Right kidney (tissue), 1 donor: ENCODE measurements at regions not wholly inside any gene's neighbourhood (a gene's known extent, or its start where the extent isn't known, plus 50 kb on each side); places are given as distances from the start of the nearest gene placed in this dataset.
"Not testable (repeated sequence)": the region's sequence is repeated elsewhere in the genome, so short reads cannot be mapped to it uniquely, and the experiment has no call there.

Experiments used
- DNase-seq: peaks from one replicate; pipeline ENCODE4 v3.0.0-alpha.2; 2016

DNA sequence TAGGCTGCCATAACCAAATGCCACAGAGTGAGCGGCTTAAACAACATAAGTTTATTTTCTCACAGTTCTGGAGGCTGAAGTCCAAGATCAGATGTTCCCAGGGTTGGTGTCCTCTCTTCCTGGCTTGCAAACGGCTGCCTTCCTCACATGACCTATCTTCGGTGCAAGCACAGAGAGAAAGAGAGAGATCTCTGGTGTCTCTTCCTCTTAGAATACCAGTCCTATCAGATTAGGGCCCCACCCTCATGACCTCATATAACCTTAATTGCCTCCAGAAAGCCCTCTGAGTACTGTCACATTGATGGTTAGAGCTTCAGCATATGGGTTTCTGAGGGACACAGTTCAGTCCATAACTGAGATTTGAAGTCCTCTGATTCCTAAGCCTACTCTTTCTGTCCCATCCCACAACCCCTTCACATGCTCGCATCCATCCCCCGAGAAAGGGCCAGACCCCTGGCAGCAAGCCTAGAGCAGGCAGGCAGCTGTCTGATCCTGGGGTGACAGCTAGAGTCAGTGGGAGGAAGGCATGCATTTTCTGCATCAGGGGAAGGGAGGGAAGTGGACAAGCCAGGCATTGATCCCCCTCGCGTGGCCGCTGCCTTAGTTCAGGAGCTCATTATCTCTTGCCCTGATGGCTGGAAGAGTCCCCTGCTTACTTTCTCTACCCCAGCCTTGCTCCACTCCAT is 114.1 kb downstream of the FAR1 start:
- no peak for DNase-seq

DNA sequence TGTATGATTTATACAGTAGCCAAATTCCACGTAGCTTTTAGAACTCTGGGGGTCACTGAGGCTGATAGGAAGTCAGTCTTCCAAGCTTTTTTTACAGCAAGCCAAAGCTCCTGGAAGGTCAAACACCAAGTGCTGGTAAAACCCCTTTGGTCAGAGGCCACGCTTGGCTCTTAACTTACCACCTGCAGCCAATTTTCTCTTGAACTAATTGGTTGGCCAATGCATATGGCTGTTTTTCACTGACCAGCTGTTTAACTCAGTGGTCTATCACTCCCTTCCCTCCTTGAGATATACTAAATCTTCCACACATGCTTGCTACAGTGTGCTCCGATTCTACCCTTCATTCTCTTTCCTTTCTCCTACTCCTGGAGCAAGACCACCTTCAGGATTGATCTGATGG is 116.0 kb downstream of the FAR1 start:
- DNase-seq: no peak

DNA sequence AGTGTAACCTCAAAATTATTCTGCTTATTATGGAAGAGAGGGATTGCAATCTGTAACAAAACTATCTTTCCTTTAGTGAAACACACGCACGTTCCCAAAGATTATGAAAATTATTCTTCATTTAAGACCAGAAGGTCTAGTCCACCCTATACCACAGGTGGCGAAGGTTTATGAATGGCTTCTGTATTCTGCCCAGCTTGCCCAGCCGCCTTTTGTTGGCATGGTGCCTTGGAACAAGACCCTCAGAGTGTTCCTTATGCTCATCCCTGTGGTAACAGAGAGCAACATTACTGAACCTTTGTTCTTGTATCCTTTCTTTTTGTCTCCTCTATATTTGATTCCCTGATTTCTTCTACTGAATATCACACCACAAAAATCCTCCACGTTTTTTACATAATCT is 116.4 kb downstream of the FAR1 start:
- DNase-seq: no peak

DNA sequence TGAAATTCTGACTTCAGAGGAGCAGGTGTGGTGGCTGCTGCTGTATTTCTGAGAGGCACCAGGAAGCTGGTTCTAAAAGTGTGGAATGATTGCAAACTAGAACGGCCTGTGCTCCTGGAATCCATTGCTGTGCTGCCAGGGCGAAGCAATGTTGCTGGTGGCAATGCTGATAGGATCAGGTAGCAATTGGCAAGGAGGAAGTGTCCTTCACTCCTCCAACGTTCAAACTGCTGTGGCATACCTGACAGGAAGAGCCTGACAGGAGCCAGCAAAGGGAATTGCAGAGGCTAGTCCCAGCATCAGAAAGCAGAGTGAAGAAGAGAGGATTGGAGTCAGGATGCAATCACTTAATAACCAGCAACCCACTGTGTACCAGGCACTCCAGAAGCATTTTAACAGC is 118.2 kb downstream of the FAR1 start:
- DNase-seq: no peak

DNA sequence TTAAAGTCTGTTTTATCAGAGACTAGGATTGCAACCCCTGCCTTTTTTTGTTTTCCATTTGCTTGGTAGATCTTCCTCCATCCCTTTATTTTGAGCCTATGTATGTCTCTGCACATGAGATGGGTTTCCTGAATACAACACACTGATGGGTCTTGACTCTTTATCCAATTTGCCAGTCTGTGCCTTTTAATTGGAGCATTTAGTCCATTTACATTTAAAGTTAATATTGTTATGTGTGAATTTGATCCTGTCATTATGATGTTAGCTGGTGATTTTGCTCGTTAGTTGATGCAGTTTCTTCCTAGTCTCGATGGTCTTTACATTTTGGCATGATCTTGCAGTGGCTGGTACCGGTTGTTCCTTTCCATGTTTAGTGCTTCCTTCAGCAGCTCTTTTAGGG is 129.1 kb downstream of the FAR1 start:
- DNase-seq: not testable (repeated sequence)

DNA sequence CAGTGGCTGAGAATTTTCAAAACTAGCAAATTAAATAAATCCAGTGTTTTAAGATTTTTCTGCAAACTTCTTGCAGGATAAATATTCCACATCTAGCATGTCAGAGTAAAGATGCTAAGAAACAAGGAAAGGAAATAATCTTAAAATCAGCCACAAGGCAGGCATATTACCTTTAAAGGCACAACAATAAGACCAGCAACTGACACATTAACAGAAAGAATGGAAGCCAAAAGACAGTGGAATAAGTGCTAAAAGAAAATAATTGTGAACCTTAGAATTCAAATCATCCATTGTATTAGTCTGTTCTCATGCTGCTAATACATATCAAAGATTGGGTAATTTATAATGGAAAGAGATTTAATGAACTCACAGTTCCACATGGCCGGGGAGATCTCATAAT is 132.4 kb downstream of the FAR1 start:
- DNase-seq: no peak

DNA sequence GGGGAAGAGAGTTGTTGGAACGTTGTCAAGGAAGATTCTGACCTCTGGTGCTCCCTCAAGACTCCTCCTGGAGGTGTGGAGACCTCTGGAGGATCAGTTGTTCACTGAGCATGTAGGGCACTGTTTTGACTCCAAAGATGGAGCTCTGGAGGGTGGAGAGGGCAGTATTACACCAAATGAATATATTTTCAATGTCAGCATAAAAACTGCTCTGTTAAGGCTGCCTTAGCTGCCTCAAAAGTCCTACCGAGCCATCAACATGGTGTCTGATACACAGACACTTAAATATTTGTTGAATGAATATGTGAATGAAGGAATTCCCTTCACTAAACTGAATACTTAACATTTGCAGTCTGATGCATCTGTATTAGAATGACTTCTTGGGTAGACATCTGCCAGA is 144.2 kb upstream of the SPON1 start:
- DNase-seq: no peak

DNA sequence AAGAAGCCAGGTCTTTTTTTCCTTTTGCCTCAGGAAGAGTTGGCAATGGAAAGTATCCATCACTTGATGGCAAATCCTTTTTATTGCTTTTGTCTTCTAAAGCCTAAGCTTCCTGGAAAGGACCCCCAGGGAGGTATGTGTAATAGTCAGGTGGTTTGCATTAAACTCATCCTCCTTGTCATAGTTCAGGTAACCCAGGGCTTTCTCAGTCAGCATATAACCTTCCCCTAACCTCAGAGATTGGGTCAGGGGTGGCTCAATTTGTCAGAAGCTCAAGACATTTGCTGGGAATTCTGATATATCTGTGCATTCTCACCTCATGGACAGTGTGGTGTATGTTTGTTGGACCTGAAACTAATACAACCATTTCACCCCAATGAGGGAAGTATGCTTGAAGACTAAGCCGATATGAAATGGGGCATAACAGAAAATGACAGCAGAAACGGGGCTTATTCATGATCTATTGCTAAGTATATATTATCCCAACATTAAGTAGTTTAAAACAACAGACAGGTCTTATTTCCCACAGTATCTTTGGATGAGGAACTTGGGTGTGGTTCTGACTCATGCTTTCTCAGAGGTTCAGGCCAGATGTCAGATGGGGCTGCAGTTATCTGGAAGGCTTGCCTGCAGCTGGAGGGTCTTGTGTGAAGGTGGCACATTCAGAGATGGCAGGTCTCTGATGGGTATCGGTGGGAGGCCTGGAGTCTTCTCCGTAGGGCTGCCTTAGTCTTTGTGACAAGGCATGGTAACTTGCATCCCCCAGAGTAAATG is 135.8 kb upstream of the SPON1 start:
- no peak for DNase-seq

DNA sequence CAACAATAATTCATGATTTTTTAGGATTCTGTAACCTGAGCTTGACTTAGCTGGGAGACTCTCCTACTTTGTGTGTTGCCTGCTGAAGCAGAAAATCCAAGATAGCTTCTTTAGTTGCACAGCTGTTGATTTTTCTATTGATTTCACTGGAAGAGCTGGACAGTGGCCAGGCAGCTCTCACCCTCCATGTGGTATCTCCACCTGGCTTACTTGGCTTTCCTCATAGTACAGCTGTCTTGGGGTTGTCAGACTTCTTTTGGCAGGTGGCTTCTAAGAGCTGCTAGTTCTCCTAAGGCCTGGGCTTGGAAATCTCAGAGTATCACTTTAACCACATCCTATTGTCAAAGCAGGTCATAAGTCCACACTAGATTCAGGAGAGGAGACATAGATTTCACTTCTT is 130.8 kb upstream of the SPON1 start:
- no peak for DNase-seq

DNA sequence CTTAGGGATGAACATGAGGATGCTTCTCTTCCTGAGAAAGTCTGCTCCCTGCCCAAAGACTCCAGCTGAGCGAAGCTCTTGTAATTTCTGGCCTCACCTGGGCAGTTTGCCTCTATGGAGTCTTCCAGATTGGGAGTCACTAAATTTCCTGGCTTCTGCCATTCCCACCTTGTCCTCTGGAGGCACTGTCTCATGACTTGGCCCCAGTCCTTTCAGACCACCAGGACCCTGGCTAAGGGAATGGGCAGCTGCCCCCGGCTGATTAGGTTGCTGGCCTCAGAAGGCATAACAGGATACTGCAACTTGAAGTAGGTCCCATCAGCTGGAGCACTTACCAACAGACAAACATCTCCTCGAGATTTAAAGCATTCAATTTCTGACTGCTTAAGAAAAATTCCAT is 128.1 kb upstream of the SPON1 start:
- DNase-seq: peak; percentile 6

DNA sequence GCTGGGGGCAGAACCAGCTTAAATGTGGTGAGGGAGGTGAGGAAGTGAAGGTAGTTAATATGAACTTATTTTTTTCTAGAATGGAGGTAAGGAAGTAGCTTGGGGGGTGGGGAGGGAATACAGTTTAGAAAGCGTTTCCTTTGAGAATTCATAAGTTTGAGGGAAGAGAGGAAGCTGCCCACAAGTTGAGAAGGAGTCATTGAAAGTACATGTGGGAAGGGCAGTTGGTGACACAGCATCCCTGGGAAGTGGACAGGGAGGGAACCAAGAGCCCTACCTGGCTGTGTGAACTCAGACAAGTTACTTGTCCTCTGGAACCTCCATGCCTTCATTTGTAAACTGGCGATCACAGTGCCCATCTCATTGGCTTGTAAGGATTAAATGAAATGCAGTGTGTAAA is 125.9 kb upstream of the SPON1 start:
- DNase-seq: no peak

DNA sequence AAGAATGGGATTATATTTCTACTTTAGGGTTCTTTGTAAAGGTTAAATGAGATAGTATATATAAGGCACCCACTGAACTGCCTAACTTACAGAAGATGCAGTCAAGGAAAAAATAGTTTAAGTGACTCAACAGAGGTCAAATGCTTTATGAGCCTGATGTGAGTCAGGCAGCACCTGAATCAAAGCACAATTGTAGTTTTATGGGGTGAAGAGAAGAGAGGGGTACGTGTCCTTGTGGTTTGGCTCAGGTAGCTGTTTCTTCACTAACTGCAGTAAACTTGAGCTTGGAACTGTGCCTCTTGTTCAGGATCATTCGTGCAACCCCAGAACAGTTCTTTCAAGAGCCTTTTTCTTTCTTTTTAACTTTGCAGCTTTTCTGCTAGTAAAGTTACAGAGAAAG is 125.2 kb upstream of the SPON1 start:
- DNase-seq: no peak

DNA sequence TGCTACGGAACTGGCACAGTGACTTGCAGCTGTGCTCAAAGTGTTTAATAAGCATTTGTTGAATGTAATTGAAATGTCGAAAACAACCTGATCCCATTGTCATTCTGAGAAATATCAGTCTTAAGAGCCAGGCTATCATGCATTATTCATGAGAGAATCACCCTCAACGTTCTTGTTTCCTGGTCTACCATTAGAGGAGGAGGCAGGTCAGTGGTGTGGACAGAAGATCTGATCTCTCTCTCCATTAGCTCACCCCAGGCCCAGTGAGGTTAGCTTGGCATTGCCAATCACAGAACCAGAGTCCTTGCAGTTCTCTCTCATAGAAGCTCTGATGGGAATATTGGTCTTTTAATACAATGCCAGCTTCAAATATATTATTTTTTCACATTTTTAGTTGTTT is 121.1 kb upstream of the SPON1 start:
- no peak for DNase-seq

DNA sequence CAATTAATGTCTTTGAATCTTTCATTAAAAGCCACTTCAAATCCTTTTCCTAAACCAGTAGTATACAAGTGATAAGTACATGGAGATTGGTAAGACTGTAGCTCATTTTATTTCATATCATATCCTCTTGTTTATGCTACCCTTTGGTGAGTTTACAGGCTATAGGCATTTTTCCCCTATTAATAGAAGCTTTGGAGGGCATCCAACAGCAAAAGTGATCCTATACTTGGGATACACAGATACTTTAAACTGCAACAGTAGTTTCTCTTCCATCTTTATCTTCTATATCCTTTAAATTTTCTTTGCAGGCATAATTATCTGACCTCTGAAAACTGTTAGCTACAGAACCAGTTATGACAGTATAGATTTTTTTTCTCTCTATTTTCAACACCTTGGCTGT is 114.5 kb upstream of the SPON1 start:
- DNase-seq: no peak

DNA sequence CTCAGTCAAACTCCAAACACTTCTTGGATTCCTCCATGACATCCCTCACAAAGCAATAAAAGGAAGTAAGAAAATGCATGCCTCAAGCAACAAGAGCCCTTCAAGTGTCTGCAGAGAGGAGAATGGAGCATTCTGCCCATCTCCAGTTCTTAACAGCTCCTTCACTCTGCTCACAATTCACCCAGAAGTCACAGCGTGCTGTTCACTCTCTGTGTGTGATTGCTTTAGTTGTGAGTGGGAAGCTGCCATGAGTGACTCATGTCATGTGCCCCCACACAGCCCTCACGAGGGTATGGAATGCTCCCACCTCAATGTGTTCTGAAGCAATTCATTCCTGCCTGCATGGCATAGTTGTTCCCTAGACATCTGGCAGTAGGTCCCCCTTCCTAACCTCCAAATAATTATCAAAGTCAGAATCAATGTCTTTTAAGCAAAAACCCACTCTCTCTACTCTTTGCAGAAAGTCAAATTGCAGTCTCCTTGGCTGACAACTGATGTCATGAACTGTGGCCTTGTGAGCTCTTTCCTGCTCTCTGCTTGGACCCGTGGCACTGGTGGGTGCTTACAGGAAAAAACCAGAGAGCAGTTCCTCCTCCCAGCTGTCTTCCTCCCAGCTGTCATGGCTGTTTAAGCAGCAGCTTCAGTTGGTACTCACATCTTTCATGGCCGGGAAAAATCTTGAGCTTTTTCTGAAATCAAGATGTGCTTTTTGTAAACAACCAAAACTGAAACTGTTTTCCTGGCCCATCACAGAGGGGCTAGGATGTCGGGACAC is 112.1 kb upstream of the SPON1 start:
- no peak for DNase-seq

DNA sequence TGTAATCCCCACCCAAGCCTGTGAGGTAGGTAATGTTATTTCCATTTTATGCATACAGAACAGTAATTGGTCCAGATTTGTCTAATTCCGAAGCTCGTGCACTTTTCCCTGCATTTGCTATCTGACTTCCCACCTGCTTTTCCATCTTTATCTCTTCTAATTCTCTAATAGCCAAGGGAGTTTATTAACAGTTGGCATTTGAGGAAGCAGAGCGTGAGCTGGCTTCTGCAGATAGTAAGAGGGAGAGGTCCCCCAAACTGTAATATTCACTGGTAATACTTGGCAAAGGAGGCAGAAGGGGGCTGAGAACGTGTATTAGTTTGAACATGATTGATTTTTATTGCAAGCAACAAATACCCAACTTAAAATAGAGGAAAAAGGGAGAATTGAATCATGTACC is 110.8 kb upstream of the SPON1 start:
- no peak for DNase-seq

DNA sequence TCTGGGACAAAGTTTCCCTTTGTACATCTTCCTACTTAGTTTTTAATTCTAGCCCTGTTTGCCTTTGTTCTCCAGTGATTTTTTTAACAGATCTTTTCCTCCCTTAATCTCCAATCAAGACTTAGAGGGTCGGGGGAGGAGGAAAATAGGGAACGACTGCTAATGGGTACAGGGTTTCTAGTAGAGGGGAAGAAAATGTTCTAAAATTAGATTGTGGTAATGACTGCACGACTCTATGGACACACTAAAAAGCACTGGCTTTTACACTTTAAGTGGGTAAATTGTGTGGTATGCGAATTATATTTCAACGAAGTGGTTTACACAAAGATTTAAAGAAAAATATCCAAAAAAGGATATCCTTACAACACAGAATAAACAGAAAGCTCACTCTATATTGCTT is 110.0 kb upstream of the SPON1 start:
- no peak for DNase-seq

DNA sequence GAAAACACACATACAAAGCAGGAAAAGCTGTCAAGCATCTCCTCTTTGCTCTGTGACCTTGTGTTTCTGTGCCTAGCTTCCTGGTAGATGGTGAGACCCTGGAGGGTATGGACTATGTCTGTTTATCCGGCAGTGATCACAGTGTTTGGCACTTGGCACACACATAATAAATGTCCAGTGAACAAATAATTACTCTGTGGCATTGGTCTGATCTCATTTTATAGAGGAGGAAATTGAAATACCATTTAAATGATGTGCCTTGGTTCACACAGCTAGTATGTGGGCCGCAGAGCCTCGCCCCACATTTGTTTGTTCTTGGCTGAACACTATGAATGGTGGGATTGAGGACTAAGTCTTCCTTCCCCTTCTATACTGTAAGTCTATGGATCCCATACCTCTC is 104.7 kb upstream of the SPON1 start:
- DNase-seq: no peak

DNA sequence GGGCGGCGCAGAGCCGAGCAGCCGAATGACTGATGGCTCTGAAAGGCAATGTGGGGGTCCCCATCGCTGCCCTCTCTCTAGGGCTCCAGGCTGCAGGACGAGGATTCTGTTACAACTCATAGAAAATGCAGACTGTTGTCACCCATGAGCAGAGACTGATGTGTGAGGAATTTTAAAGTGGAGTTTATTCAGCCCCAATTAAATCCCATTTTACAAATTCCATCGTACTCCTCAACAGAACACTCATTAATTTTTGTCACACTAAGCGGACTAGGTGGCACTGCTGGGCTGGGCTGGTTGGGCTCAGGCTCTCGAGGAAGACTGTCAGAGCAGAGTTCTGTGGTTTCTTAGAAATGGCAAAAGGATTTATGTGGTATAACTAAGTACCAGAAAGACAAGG is 102.6 kb upstream of the SPON1 start:
- DNase-seq: no peak

DNA sequence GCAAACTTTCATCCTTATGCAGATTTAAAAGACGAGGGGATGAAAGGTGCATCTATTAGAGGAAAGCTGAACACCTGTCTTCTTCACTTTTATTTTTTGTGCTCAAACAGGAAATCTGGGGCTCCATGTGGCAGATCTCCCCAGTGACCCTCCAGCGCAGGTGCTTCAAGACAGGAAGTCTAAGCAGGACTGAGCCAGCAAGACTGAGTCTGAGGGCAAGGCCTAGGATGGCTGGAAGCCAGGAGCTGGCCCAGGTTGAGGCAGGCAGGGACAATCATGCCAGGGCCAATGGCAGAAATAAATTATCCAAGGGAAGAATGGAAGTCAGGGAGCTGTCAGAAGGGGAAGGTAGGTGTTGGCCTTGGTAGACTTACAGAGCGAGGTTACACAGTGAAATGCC is 101.1 kb upstream of the SPON1 start:
- DNase-seq: no peak

DNA sequence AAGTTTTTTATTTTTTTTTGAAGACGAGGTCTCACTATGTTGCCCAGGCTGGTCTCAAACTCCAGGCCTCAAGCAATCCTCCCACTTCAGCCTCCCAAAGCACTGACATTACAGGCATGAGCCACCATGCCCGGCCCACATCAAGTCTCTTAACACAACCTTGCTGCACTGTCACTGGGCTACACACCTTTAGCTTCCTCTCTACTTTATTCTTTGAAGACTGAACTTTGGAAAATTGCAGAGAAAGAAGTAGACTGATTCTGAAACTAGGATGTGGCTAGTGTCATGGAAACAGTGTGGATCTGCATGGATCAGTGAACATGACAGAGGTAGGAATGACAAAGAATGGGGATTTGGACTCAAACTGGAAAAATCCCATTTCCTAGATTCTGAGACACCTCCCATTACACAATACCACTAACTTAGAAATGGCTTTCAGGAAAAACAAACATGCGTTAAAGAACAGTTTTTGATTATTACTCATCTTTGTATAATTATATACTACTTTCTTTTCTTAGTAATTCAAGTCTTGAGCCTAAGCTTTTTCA is 99.6 kb upstream of the SPON1 start:
- DNase-seq: no peak

DNA sequence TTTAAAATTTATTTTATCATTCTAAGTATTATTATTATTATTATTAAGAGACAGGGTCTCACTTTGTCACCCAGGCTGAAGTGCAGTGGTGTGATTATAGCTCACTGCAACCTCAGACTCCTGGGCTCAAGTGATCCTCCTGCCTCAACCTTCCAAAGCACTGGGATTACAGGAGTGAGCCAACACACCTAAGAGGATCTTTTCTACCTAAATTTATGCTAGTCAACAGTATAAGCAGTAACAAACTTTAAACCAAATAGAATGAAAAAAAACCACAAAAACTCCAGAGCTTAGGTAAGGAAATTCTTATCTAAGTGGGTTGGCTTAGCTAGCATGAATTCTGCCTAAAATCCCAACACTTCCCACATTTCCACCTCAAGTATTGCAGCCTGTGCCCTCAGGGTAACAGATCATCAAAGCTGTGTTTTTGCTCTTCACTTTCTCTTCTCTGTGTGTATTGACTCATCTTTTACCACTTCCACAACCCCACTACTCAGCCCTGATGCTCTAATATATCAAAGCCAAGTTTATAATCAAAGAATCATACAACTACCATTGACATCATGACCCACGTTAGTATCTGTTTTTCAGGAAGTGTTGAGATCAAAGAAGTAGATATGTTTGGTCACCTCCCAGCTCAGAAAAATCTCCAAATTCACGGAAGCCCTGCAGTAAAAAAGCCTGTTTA is 93.7 kb upstream of the SPON1 start:
- DNase-seq: no peak

DNA sequence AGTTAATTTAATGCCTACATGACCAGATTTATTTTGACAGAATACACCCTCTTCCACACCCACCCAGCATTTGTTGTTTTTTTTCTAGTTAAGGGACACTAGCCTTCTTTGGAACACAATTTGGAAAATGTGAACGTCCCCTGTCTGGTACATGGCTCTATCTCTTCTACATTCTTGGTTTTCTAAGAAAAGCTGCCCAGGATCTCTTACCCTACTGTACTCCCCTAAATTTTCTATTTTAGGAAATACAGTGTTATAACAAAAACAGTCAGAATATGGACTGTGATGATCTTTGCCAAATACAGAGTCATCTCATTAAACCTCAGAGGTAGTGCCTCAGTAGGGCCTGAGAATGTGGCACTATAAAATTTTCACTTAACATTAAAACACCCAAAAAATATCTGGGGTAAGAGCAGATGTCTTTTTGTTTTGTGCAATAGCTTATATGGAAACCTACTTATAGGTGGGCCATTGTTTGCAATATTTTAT is 93.1 kb upstream of the SPON1 start:
- DNase-seq: no peak
